ENCODE measurements at regions not wholly inside any gene's neighbourhood (a gene's known extent, or its start where the extent isn't known, plus 50 kb on each side); places are given as distances from the start of the nearest gene placed in this dataset.

- TF ChIP-seq CTCF (IDR thresholded peaks at IDR 0.05; ENCODE audit: extremely low read depth in 1 of 2, insufficient read depth in 1 of 2, low read depth in 1 of 2, low read length in 2 of 2), result no peak
- no peak for TF ChIP-seq POLR2A (IDR thresholded peaks at IDR 0.05; ENCODE audit: low read depth, low read length)
- no peak for TF ChIP-seq POLR2AphosphoS5 (IDR thresholded peaks at IDR 0.05; ENCODE audit: insufficient read depth, low read depth, low read length)
- TF ChIP-seq MYC (IDR thresholded peaks at IDR 0.05; ENCODE audit: low read depth, low read length), result no peak
- TF ChIP-seq EZH2 (IDR thresholded peaks at IDR 0.05; ENCODE audit: borderline replicate concordance, low read depth, low read length, severe bottlenecking), result no peak
- no peak for TF ChIP-seq GATA2 (IDR thresholded peaks at IDR 0.05; ENCODE audit: insufficient read depth, insufficient read length, low read depth, low read length)
Observed at GRCh38 chr22:34975721-34976120, 90.2 kb upstream of the ISX start.

All from endothelial cell of umbilical vein (primary cell).